Muscle layer of duodenum (tissue), 2 donors: ENCODE measurements at regions not wholly inside any gene's neighbourhood (a gene's known extent, or its start where the extent isn't known, plus 50 kb on each side); places are given as distances from the start of the nearest gene placed in this dataset.

Source experiments
- H3K27ac ChIP-seq: one replicate; pipeline ENCODE4 v1.7.0; 2013; ENCODE audit warnings: mild to moderate bottlenecking, low read length
- H3K27me3 ChIP-seq: one replicate; pipeline ENCODE4 v1.7.0; 2013; ENCODE audit warnings: low read depth, mild to moderate bottlenecking, control low read depth, low read length
- H3K36me3 ChIP-seq, 2 donors: one replicate each; pipeline ENCODE4 v1.7.0; 2013; ENCODE audit warnings: low read length in 2 of 2, control low read depth in 1 of 2, mild to moderate bottlenecking in 1 of 2; ENCODE audit not compliant: insufficient read depth in 2 of 2, control insufficient read depth in 1 of 2
- H3K4me1 ChIP-seq, 2 donors: one replicate each; pipeline ENCODE4 v1.7.0; 2013; ENCODE audit warnings: low read length in 2 of 2, mild to moderate bottlenecking in 2 of 2, control low read depth in 1 of 2, moderate library complexity in 1 of 2; ENCODE audit not compliant: insufficient read depth in 2 of 2, control insufficient read depth in 1 of 2
- H3K4me3 ChIP-seq, 2 donors: one replicate each; pipeline ENCODE4 v1.7.0; 2013; ENCODE audit warnings: low read length in 2 of 2, low read depth in 1 of 2, mild to moderate bottlenecking in 1 of 2
- H3K9me3 ChIP-seq, 2 donors: one replicate each; pipeline ENCODE4 v1.7.0; 2013; ENCODE audit warnings: low read length in 2 of 2, control low read depth in 1 of 2, mild to moderate bottlenecking in 1 of 2; ENCODE audit not compliant: control insufficient read depth in 1 of 2
- donor health status: healthy.

DNA sequence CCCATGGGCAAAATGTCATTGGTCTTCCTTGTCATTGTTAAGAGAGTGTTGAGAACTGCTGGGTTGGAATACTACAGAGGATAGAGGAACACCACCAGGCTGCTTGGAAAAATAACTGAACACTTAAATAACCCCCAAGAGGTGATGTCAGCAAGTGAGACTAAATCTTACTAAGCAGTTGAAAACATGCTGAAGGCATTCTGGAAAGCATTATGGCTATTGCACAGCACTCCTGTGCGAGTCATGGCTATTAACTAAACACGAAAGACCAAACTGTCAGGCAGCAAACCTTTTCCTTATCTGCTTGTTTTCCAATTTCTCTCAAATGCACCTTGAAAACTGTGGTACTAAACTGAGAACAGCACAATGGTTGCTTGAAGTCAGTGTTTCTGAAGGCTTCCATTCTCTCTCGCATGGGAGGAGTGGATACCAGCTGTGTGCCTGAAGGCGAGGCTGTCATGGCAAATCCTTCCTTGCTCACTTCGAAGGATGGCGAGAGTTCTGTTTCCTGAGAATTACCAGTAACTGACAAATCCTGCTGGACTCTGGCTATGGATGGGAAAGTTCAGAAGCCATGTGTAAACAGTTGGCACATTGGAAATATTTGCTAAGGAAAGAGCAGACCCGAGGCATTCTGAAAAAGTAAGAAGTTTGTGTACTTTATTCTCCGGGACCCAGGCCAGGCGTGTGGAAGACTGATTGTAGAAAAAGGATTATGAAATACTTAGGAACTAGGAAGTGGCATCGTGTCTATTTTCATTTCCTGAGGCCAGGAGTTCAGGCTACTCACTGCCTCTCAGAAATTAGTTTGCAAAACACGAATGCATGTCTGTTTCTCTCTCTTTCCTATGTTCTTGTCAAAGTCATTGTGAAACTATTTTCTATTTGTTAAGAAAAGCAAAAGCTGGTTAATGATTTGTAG, 182.1 kb downstream of the DMRT2 start:
- Histone ChIP-seq H3K36me3 (no peaks in the 10 kb centered on the region), H3K4me3 (no peak overlapping the region), H3K27ac (peak overlapping the region; percentile 2), H3K4me1 (no peaks in the 10 kb centered on the region), H3K9me3 (no peaks in the 10 kb centered on the region), H3K27me3 (no peaks in the 10 kb centered on the region)

DNA sequence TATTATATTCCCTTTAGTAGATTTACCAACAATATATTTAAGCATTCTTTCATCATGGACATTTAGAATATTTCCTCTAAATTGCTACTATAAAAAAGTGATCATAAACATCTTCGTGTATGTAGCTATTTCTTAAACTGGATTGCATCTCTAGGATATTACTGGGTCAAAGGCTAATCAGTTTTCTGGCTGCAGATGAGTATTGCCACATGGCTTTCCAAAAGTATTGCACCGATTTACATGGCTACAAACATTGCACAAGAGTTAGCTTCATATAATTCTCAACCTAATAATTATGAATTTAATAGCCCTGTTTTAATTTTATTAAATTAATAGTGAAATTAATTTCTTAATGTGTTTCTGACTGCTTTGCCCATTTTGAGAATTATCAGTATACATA, 183.4 kb downstream of the DMRT2 start:
- Histone ChIP-seq H3K27me3 (no peaks in the 10 kb centered on the region), H3K4me3 (no peak overlapping the region), H3K4me1 (no peaks in the 10 kb centered on the region), H3K27ac (no peak overlapping the region), H3K36me3 (no peaks in the 10 kb centered on the region), H3K9me3 (no peaks in the 10 kb centered on the region)

DNA sequence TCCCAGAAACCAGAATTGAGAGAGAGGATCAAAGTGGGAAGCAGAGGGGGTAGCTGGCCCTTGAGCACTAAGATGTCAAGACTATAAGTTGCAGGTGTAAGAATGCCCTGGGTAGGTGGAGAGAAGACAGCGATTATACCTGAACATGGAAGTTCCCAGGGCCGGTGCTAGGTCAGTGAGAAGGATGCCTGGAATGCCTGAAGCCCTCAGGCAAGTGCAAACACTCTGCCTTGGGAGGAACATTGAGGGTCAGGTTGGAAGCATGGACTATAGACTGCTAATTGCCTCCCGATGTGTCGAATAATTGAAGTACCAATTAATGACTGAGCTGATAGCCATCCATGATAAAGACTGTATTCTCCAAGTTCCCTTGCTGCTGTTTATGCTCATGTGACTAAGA, 185.5 kb downstream of the DMRT2 start:
- H3K9me3 ChIP-seq = no peaks in the 10 kb centered on the region
- H3K27ac ChIP-seq = no peak overlapping the region
- no peaks in the 10 kb centered on the region for H3K4me1 ChIP-seq

DNA sequence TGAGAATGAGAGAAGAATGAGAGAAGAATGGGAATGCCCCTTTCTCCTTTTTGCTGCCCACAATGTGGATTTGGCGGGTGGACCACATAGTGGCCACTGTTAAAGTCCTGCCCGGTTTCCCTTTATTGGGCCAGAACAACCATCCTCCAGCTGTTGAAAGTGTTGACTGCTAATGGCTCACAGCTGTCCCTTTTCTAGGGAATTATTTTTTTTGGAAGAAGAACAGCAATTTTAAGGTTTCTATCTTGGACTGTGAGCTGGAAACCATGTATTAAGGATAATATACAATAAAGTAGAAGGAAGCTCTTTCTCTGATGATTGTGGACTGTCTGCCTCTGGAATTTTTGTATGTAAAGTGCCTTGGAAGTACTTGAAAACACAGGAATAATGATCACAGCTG, 185.9 kb downstream of the DMRT2 start:
- Histone ChIP-seq H3K27me3 (no peaks in the 10 kb centered on the region), H3K36me3 (no peaks in the 10 kb centered on the region), H3K9me3 (no peaks in the 10 kb centered on the region), H3K4me1 (no peaks in the 10 kb centered on the region), H3K27ac (no peak overlapping the region), H3K4me3 (no peak overlapping the region)

More for the DNA sequence above, 185.5 kb downstream of the DMRT2 start:
- no peak overlapping the region for H3K4me3 ChIP-seq
- H3K27me3 ChIP-seq = no peaks in the 10 kb centered on the region
- no peaks in the 10 kb centered on the region for H3K36me3 ChIP-seq

DNA sequence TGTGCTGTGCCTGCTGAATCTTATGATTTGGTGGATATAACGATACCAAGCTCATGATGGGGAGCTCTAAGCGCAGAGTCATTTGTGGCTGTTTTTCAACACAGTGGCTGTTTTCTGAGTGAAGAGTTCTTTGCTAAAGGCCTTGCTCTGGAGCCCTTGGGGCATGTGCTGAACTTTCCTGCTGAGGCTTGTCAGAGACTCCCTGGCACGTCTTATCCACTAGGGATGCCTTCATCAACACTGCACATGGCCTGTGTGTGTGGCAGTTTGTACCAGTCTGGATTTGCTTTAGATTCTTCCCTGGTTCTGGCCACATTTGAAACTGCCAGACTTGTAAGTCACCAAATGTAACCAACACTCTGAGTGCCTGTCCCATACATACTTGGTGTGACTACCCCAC, 188.2 kb downstream of the DMRT2 start:
- H3K4me1 ChIP-seq = no peaks in the 10 kb centered on the region
- H3K4me3 ChIP-seq = no peak overlapping the region
- no peaks in the 10 kb centered on the region for H3K27me3 ChIP-seq
- no peaks in the 10 kb centered on the region for H3K9me3 ChIP-seq
- H3K36me3 ChIP-seq = no peaks in the 10 kb centered on the region
- no peak overlapping the region for H3K27ac ChIP-seq

GRCh38 chr9:1248743-1249142, 198.6 kb downstream of the DMRT2 start:
- H3K27me3 ChIP-seq = no peaks in the 10 kb centered on the region

DNA sequence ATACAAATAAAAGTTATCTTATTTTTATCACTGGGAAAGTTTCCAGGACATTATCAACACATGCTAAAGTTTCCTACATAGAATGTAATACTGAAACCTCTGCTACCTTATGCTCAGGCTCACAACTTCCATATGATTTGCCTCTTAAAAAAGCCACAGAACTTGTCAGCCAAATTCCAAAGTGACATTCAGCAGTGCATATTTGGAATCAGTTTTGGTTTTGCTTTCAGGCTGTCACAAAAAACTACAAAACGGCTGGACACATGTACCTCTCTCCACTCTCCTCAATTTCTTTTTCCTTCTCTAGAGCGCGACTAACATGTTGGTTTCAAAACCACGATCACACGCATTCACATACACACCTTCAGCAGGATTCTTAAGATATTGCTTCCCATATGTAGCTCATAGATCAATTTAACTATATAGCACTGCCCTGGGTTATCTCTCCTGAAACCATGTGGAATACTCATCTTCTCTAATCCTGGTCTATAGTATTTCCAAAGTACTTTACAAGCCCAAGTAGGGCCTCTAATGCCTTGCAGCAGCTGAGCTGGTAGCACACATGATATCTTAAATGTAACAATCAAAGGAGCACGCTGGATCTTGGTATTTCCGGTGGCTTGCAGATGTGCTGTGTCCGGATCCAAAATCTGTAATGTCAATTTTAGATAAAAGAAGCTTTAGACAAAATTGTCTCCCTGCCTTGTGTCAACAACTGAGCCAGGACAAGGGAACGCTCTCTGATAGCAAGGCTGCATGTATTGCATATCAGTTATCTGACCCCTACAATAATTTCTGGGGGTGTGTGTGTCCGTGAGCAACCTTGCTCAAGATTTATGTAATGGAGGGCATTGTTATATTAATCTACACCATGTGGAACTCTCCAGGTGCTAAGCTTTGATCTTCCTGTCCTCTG, 203.2 kb downstream of the DMRT2 start:
- H3K9me3 ChIP-seq = no peaks in the 10 kb centered on the region
- H3K27ac ChIP-seq = no peak overlapping the region
- no peaks in the 10 kb centered on the region for H3K4me1 ChIP-seq
- H3K27me3 ChIP-seq = no peaks in the 10 kb centered on the region
- no peaks in the 10 kb centered on the region for H3K36me3 ChIP-seq
- no peak overlapping the region for H3K4me3 ChIP-seq

More at GRCh38 chr9:1248743-1249142, 198.6 kb downstream of the DMRT2 start:
- H3K4me3 ChIP-seq = no peak overlapping the region
- H3K27ac ChIP-seq = no peak overlapping the region
- no peaks in the 10 kb centered on the region for H3K36me3 ChIP-seq
- H3K4me1 ChIP-seq = no peaks in the 10 kb centered on the region
- H3K9me3 ChIP-seq = no peaks in the 10 kb centered on the region

DNA sequence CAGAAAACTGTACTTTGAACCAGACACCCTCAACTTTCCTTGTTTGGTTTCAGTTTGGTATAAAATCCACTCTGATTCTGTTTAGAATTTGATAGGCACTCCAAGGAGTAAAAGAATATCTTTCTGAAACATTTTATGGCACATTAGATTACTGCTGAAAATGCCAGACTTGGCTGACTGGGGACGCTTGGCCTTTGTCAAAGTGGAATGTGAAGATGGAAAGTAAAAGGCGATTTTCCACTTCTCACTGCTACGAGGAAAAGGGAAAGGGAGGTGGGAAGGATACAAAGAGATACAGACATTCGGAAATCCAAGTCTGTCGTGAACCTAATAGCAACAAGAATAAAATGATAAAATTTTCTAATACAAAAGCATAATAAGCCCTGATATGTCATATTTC, 203.9 kb downstream of the DMRT2 start:
- Histone ChIP-seq H3K27me3 (no peaks in the 10 kb centered on the region), H3K27ac (no peak overlapping the region), H3K9me3 (no peaks in the 10 kb centered on the region), H3K4me1 (no peaks in the 10 kb centered on the region), H3K36me3 (no peaks in the 10 kb centered on the region), H3K4me3 (no peak overlapping the region)

- H3K27ac ChIP-seq = no peak overlapping the region
- no peaks in the 10 kb centered on the region for H3K4me1 ChIP-seq
- H3K27me3 ChIP-seq = no peaks in the 10 kb centered on the region
- H3K36me3 ChIP-seq = no peaks in the 10 kb centered on the region
- no peak overlapping the region for H3K4me3 ChIP-seq
- H3K9me3 ChIP-seq = no peaks in the 10 kb centered on the region
Observed at GRCh38 chr9:1256178-1256577, 206.0 kb downstream of the DMRT2 start.

DNA sequence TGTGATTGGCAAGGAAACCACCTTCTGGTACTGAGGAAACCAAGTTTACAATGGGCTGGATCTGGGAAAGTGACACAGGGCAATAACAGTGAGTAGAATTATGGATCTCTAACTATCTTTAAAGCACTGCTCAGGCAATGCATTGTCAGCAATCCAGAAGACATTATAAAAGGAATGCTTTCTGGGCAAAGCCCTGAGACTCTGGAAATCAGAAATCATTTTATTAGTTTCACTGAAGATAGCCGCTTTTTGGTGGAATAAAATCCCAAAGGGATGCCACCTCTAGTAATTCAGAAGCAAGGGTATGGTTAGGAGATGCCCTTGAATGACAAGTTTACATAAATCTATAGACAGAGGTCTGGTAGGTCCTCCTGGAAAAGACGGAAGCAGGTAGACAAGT, 211.1 kb downstream of the DMRT2 start:
- Histone ChIP-seq H3K4me3 (no peak overlapping the region), H3K27me3 (no peaks in the 10 kb centered on the region), H3K27ac (no peak overlapping the region), H3K9me3 (no peaks in the 10 kb centered on the region), H3K36me3 (no peaks in the 10 kb centered on the region), H3K4me1 (no peaks in the 10 kb centered on the region)
